SHP77 (cell line): ENCODE measurements at regions not wholly inside any gene's neighbourhood (a gene's known extent, or its start where the extent isn't known, plus 50 kb on each side); places are given as distances from the start of the nearest gene placed in this dataset.
"Not testable (repeated sequence)": the region's sequence is repeated elsewhere in the genome, so short reads cannot be mapped to it uniquely, and the experiment has no call there.

Source experiments
- DNase-seq, 2 experiments: peaks; one replicate each; lab custom pipeline; 2025; lab: John Stamatoyannopoulos, UW

- no peak for DNase-seq
Measured at GRCh38 chr2:40937284-40937683, 485.4 kb upstream of the SLC8A1 start.

GRCh38 chr2:40953341-40953740 is 501.5 kb upstream of the SLC8A1 start:
- no peak for DNase-seq

- DNase-seq, result no peak
Measured at GRCh38 chr2:40955042-40955441, 503.2 kb upstream of the SLC8A1 start.

- DNase-seq, result no peak
Measured at GRCh38 chr2:40955635-40956034, 503.7 kb upstream of the SLC8A1 start.

GRCh38 chr2:40957508-40957907 is 505.6 kb upstream of the SLC8A1 start:
- no peak for DNase-seq

GRCh38 chr2:40962026-40962425 is 510.1 kb upstream of the SLC8A1 start:
- no peak for DNase-seq

GRCh38 chr2:40964509-40965250 is 512.8 kb upstream of the SLC8A1 start:
- DNase-seq, result no peak

- DNase-seq, result no peak
Measured at GRCh38 chr2:40967451-40967850, 515.6 kb upstream of the SLC8A1 start.

- DNase-seq, result no peak
Measured at GRCh38 chr2:40975151-40975550, 523.3 kb upstream of the SLC8A1 start.

- DNase-seq, result no peak
Measured at GRCh38 chr2:40997362-40997761, 545.5 kb upstream of the SLC8A1 start.

GRCh38 chr2:41000374-41000773 is 548.5 kb upstream of the SLC8A1 start:
- no peak for DNase-seq

- no peak for DNase-seq
Measured at GRCh38 chr2:41000906-41001305, 549.0 kb upstream of the SLC8A1 start.

GRCh38 chr2:41004700-41005099 is 552.8 kb upstream of the SLC8A1 start:
- DNase-seq, result no peak

- no peak for DNase-seq
Measured at GRCh38 chr2:41020358-41020757, 568.5 kb upstream of the SLC8A1 start.

GRCh38 chr2:41024816-41025215 is 572.9 kb upstream of the SLC8A1 start:
- DNase-seq, result no peak

GRCh38 chr2:41026613-41027012 is 574.7 kb upstream of the SLC8A1 start:
- no peak for DNase-seq

- no peak for DNase-seq
Measured at GRCh38 chr2:41027095-41027494, 575.2 kb upstream of the SLC8A1 start.

GRCh38 chr2:41031282-41031681 is 579.4 kb upstream of the SLC8A1 start:
- DNase-seq, result no peak

- no peak for DNase-seq
Measured at GRCh38 chr2:41032715-41033114, 580.8 kb upstream of the SLC8A1 start.

- no peak for DNase-seq
Measured at GRCh38 chr2:41033127-41033526, 581.2 kb upstream of the SLC8A1 start.

GRCh38 chr2:41038408-41038807 is 586.5 kb upstream of the SLC8A1 start:
- DNase-seq, result no peak

GRCh38 chr2:41039750-41040149 is 587.9 kb upstream of the SLC8A1 start:
- DNase-seq, result not testable (repeated sequence)

GRCh38 chr2:41040782-41041520 is 589.1 kb upstream of the SLC8A1 start:
- no peak for DNase-seq

GRCh38 chr2:41042343-41042742 is 590.5 kb upstream of the SLC8A1 start:
- DNase-seq, result no peak
